Astrocyte (in vitro differentiated cells and primary cell): ENCODE measurements at regions not wholly inside any gene's neighbourhood (a gene's known extent, or its start where the extent isn't known, plus 50 kb on each side); places are given as distances from the start of the nearest gene placed in this dataset.

Source experiments
- CTCF ChIP-seq: IDR thresholded peaks from 2 replicates; pipeline ENCODE4 v1.5.1; 2011; ENCODE audit warnings: low read depth, mild to moderate bottlenecking, inconsistent platforms, low read length, moderate library complexity; ENCODE audit not compliant: insufficient read depth
- EZH2 ChIP-seq: IDR thresholded peaks from 2 replicates; pipeline ENCODE4 v1.6.1; 2012; ENCODE audit warnings: mild to moderate bottlenecking, low read length, inconsistent platforms; ENCODE audit not compliant: insufficient read depth

GRCh38 chr2:235287375-235287733, 206.5 kb upstream of the AGAP1 start:
- TF ChIP-seq CTCF: no peak
- no peak for TF ChIP-seq EZH2
